ENCODE measurements at regions not wholly inside any gene's neighbourhood (a gene's known extent, or its start where the extent isn't known, plus 50 kb on each side); places are given as distances from the start of the nearest gene placed in this dataset.

DNA sequence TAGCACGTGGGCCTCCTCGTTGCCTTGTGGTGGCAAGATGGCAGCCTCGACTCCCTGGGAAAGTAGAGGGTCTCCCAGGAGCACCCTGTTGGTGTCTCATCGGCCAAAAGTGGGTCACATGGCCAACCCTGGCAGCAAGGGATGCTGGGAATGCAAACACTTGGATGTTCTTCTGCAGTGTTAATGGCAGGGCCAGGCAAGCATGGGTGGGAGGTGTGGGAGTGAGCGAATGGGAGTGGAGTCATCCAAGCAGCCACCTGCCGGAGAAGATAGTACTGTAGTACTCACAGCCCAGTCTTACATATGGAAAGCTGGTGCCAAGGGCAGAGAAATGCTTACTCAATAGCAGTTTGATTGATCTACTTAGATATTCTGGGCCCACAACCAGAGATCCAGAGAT lies 122.2 kb downstream of the INHBB start:
- Histone ChIP-seq H3K9me1 (ENCODE audit: control insufficient read depth, insufficient read depth, low read length) (no peaks in the 10 kb centered on the region), H3K27ac (ENCODE audit: extremely low read depth, low read depth, low read length) (no peak overlapping the region), H3K36me3 (ENCODE audit: control insufficient read depth, insufficient read depth, low read length) (no peaks in the 10 kb centered on the region), H3K4me2 (ENCODE audit: insufficient read depth, low read length) (no peak overlapping the region), H3K4me1 (replicated peaks in 1 of 2; ENCODE audit: control insufficient read depth in 2 of 2, insufficient read depth in 2 of 2, low read length in 2 of 2) (peaks cover 0 to 5% of the 10 kb centered on the region in 2 experiments; a peak in 2 of 5 replicates), H3K27me3 (ENCODE audit: control insufficient read depth in 2 of 2, insufficient read depth in 2 of 2, low read length in 2 of 2) (peaks cover 0 to 29% of the 10 kb centered on the region in 2 experiments; a peak in 3 of 5 replicates), H3K4me3 (no peak overlapping the region), H2AFZ (ENCODE audit: low read depth, low read length) (no peak overlapping the region), H4K20me1 (replicated peaks; ENCODE audit: control insufficient read depth, insufficient read depth, low read length) (no peaks in the 10 kb centered on the region), H3K9ac (ENCODE audit: insufficient read depth in 1 of 2, low read depth in 2 of 2, low read length in 2 of 2) (no peak overlapping the region), H3K79me2 (ENCODE audit: control insufficient read depth, insufficient read depth, low read length) (no peaks in the 10 kb centered on the region), H3K9me3 (replicated peaks; ENCODE audit: control insufficient read depth, insufficient read depth, low read depth, low read length) (no peaks in the 10 kb centered on the region)
- no TSS peak for BruUV-seq (replicated peaks)
- intact Hi-C loops (cut with micrococcal nuclease) (no loop called here), in situ Hi-C loops (cut with MboI) (no loop called here)
- TF ChIP-seq, protein P1, sequence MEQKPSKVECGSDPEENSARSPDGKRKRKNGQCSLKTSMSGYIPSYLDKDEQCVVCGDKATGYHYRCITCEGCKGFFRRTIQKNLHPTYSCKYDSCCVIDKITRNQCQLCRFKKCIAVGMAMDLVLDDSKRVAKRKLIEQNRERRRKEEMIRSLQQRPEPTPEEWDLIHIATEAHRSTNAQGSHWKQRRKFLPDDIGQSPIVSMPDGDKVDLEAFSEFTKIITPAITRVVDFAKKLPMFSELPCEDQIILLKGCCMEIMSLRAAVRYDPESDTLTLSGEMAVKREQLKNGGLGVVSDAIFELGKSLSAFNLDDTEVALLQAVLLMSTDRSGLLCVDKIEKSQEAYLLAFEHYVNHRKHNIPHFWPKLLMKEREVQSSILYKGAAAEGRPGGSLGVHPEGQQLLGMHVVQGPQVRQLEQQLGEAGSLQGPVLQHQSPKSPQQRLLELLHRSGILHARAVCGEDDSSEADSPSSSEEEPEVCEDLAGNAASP (IDR thresholded peaks at IDR 0.05), result no peak
- TF ChIP-seq, protein P2, sequence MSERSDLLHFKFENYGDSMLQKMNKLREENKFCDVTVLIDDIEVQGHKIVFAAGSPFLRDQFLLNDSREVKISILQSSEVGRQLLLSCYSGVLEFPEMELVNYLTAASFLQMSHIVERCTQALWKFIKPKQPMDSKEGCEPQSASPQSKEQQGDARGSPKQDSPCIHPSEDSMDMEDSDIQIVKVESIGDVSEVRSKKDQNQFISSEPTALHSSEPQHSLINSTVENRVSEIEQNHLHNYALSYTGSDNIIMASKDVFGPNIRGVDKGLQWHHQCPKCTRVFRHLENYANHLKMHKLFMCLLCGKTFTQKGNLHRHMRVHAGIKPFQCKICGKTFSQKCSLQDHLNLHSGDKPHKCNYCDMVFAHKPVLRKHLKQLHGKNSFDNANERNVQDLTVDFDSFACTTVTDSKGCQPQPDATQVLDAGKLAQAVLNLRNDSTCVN (CRISPR knock-in tag; IDR thresholded peaks at IDR 0.05), result no peak
- TF ChIP-seq, protein P3, sequence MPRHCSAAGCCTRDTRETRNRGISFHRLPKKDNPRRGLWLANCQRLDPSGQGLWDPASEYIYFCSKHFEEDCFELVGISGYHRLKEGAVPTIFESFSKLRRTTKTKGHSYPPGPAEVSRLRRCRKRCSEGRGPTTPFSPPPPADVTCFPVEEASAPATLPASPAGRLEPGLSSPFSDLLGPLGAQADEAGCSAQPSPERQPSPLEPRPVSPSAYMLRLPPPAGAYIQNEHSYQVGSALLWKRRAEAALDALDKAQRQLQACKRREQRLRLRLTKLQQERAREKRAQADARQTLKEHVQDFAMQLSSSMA (CRISPR knock-in tag; IDR thresholded peaks at IDR 0.05), result no peak
- TF ChIP-seq SP1 (CRISPR knock-in tag; IDR thresholded peaks at IDR 0.05) (no peak), SRF (CRISPR knock-in tag; IDR thresholded peaks at IDR 0.05) (no peak), NCOA4 (IDR thresholded peaks at IDR 0.05; ENCODE audit: partially characterized antibody) (no peak), PHF21A (IDR thresholded peaks at IDR 0.05; ENCODE audit: borderline replicate concordance, low read depth) (no peak), TCF3 (CRISPR knock-in tag; IDR thresholded peaks at IDR 0.05) (0 out of 2 replicates have a peak, but pooled peaks have one; percentile 12), KDM1A (IDR thresholded peaks at IDR 0.05) (no peak), PHB2 (IDR thresholded peaks at IDR 0.05; ENCODE audit: low read depth) (no peak), FOXP1 (CRISPR knock-in tag; IDR thresholded peaks at IDR 0.05) (no peak)
- TF ChIP-seq, protein P4, sequence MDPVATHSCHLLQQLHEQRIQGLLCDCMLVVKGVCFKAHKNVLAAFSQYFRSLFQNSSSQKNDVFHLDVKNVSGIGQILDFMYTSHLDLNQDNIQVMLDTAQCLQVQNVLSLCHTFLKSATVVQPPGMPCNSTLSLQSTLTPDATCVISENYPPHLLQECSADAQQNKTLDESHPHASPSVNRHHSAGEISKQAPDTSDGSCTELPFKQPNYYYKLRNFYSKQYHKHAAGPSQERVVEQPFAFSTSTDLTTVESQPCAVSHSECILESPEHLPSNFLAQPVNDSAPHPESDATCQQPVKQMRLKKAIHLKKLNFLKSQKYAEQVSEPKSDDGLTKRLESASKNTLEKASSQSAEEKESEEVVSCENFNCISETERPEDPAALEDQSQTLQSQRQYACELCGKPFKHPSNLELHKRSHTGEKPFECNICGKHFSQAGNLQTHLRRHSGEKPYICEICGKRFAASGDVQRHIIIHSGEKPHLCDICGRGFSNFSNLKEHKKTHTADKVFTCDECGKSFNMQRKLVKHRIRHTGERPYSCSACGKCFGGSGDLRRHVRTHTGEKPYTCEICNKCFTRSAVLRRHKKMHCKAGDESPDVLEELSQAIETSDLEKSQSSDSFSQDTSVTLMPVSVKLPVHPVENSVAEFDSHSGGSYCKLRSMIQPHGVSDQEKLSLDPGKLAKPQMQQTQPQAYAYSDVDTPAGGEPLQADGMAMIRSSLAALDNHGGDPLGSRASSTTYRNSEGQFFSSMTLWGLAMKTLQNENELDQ (CRISPR knock-in tag; IDR thresholded peaks at IDR 0.05; ENCODE audit: borderline replicate concordance), result no peak
- TF ChIP-seq, protein P5, sequence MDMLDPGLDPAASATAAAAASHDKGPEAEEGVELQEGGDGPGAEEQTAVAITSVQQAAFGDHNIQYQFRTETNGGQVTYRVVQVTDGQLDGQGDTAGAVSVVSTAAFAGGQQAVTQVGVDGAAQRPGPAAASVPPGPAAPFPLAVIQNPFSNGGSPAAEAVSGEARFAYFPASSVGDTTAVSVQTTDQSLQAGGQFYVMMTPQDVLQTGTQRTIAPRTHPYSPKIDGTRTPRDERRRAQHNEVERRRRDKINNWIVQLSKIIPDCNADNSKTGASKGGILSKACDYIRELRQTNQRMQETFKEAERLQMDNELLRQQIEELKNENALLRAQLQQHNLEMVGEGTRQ (CRISPR knock-in tag; IDR thresholded peaks at IDR 0.05), result peak; percentile 52; the same call in 1 of the 2 replicates
- 7% methylated on average over 6 of the region's 6 CpGs for WGBS (ENCODE audit: insufficient coverage, low coverage, missing lambda C conversion rate)
- ATAC-seq, result peak; percentile 56; the same call in 2 of the 3 replicates
- no peak for FAIRE-seq
- CTCF ChIA-PET (ENCODE audit: low intra/inter-chr PET ratio), result no interaction called here
- POLR2A ChIA-PET, result interaction anchor here (0.6 kb wide), 1 partner anchor 29 kb away, joined by 3 read pairs; no protein-coding TSS in a partner anchor
- DNase-seq (ENCODE audit: extremely low read depth in 1 of 4, low spot score in 3 of 4), result peak in 1 of 4 experiments; percentile 6
